PC-3 (cell line): ENCODE measurements at regions not wholly inside any gene's neighbourhood (a gene's known extent, or its start where the extent isn't known, plus 50 kb on each side); places are given as distances from the start of the nearest gene placed in this dataset.

Experiments
- ATAC-seq: fragments of 200-7000 bp; cut with Tn5 transposase; 2 replicates; pipeline ENCODE4 v1.9.1; 2020; ENCODE audit warnings: mild to moderate bottlenecking, moderate library complexity
- BruUV-seq: library from RNA; stranded (reverse); fragments of 400-500 nt; replicated peaks from 2 replicates; lab custom pipeline; 2021; lab: Mats Ljungman, UMichigan
- CTCF ChIA-PET: fragments of 300-600 bp; sonication (Branson Sonifier 250); formaldehyde crosslinking; loops from one replicate; lab custom pipeline; 2022; ENCODE audit warnings: antibody characterized with exemption; lab: Charles Lee
- POLR2A ChIA-PET: fragments of 300-600 bp; sonication (Branson Sonifier 250); formaldehyde crosslinking; loops from one replicate; lab custom pipeline; 2022; ENCODE audit warnings: antibody characterized with exemption; ENCODE audit not compliant: unreplicated experiment; lab: Charles Lee
- DNase-seq: peaks from one replicate; pipeline ENCODE4 v3.0.0-alpha.2; 2015
- H2AFZ ChIP-seq: fragments of 300-600 bp; sonication (generic); 2 replicates; pipeline ENCODE4 v1.6.0; 2016; ENCODE audit warnings: antibody characterized with exemption, low read length
- H3F3A ChIP-seq: fragments of 300-600 bp; sonication (generic); one replicate; pipeline ENCODE4 v1.6.0; 2017; ENCODE audit warnings: antibody characterized with exemption, low read length, control low read depth, mild to moderate bottlenecking; ENCODE audit not compliant: unreplicated experiment
- H3K27ac ChIP-seq: fragments of 300-600 bp; sonication (generic); 2 replicates; pipeline ENCODE4 v1.5.1; 2016; ENCODE audit warnings: mild to moderate bottlenecking, low read length
- H3K27me3 ChIP-seq: fragments of 300-600 bp; sonication (generic); 2 replicates; pipeline ENCODE4 v1.6.1; 2016; ENCODE audit warnings: low read length, mixed read lengths
- H3K36me3 ChIP-seq: fragments of 300-600 bp; sonication (generic); 2 replicates; pipeline ENCODE4 v1.6.1; 2016; ENCODE audit warnings: low read depth, mixed run types, low read length, mixed read lengths
- H3K4me1 ChIP-seq: fragments of 300-600 bp; sonication (generic); 2 replicates; pipeline ENCODE4 v1.5.1; 2016; ENCODE audit warnings: low read length; ENCODE audit not compliant: insufficient read depth
- H3K4me2 ChIP-seq: fragments of 300-600 bp; sonication (generic); 2 replicates; pipeline ENCODE4 v1.6.0; 2016; ENCODE audit warnings: low read length
- H3K4me3 ChIP-seq: fragments of 300-600 bp; sonication (generic); 2 replicates; pipeline ENCODE4 v1.5.1; 2016; ENCODE audit warnings: mild to moderate bottlenecking, low read length, mixed read lengths
- H3K79me2 ChIP-seq: fragments of 300-600 bp; sonication (generic); 2 replicates; pipeline ENCODE4 v1.6.1; 2017; ENCODE audit warnings: low read length, mixed read lengths
- H3K9ac ChIP-seq: fragments of 300-600 bp; sonication (generic); 2 replicates; pipeline ENCODE4 v1.6.0; 2016; ENCODE audit warnings: mild to moderate bottlenecking, low read length
- H3K9me2 ChIP-seq: fragments of 300-600 bp; sonication (generic); replicated peaks from 2 replicates; pipeline ENCODE4 v1.6.1; 2016; ENCODE audit warnings: mixed run types, low read length, mixed read lengths
- H3K9me3 ChIP-seq: fragments of 300-600 bp; sonication (generic); 2 replicates; pipeline ENCODE4 v1.6.1; 2016; ENCODE audit warnings: low read length, mixed read lengths
- H4K20me1 ChIP-seq: fragments of 300-600 bp; sonication (generic); 2 replicates; pipeline ENCODE4 v1.6.1; 2016; ENCODE audit warnings: low read length, mixed read lengths
- CTCF ChIP-seq: fragments of 300-600 bp; sonication (generic); conservative IDR thresholded peaks from 2 replicates; pipeline ENCODE4 v1.5.1; 2017; ENCODE audit warnings: antibody characterized with exemption, low read depth, mild to moderate bottlenecking, low read length
- EZH2 ChIP-seq: fragments of 300-600 bp; sonication (generic); IDR thresholded peaks from one replicate; pipeline ENCODE4 v1.6.1; 2017; ENCODE audit warnings: antibody characterized with exemption, mild to moderate bottlenecking, low read length; ENCODE audit not compliant: unreplicated experiment
- EZH2phosphoT487 ChIP-seq: fragments of 300-600 bp; sonication (generic); IDR thresholded peaks from 2 replicates; pipeline ENCODE4 v1.6.1; 2018; ENCODE audit warnings: mild to moderate bottlenecking, antibody characterized with exemption, low read length, borderline replicate concordance
- intact Hi-C: fragments of 100-400 bp; cut with micrococcal nuclease; formaldehyde crosslinking; loops from 2 replicates; pipeline ENCODE4 v1.9.0; 2023

- no peak overlapping the region for H2AFZ ChIP-seq
- no peaks in the 10 kb centered on the region for H3F3A ChIP-seq
- no TSS peak for BruUV-seq
- H3K4me2 ChIP-seq, result no peak overlapping the region
- no peaks in the 10 kb centered on the region for H3K79me2 ChIP-seq
- no peaks in the 10 kb centered on the region for H3K27me3 ChIP-seq
- no peaks in the 10 kb centered on the region for H4K20me1 ChIP-seq
- H3K4me1 ChIP-seq, result no peaks in the 10 kb centered on the region
- no peaks in the 10 kb centered on the region for H3K9me2 ChIP-seq
- no peak overlapping the region for H3K4me3 ChIP-seq
- H3K36me3 ChIP-seq, result no peaks in the 10 kb centered on the region
- POLR2A ChIA-PET, result no interaction called here
- intact Hi-C loops, result no loop called here
- H3K9ac ChIP-seq, result no peak overlapping the region
- no peak for TF ChIP-seq CTCF
- no peak for TF ChIP-seq EZH2
- TF ChIP-seq EZH2phosphoT487, result no peak
- H3K9me3 ChIP-seq, result peaks cover 41% of the 10 kb centered on the region
- CTCF ChIA-PET, result no interaction called here
- H3K27ac ChIP-seq, result no peak overlapping the region
- ATAC-seq (no peak), DNase-seq (no peak)
Measured at GRCh38 chr3:1773679-1774078, 325.0 kb upstream of the CNTN4 start.

- no peaks in the 10 kb centered on the region for H4K20me1 ChIP-seq
- H3K4me3 ChIP-seq, result no peak overlapping the region
- no peak overlapping the region for H3K4me2 ChIP-seq
- DNase-seq (no peak), ATAC-seq (no peak)
- POLR2A ChIA-PET, result no interaction called here
- TF ChIP-seq CTCF (no peak), EZH2 (no peak), EZH2phosphoT487 (no peak)
- H3K36me3 ChIP-seq, result no peaks in the 10 kb centered on the region
- no peak overlapping the region for H3K27ac ChIP-seq
- peaks cover 48% of the 10 kb centered on the region for H3K9me3 ChIP-seq
- no TSS peak for BruUV-seq
- no peak overlapping the region for H3K9ac ChIP-seq
- no peaks in the 10 kb centered on the region for H3K27me3 ChIP-seq
- CTCF ChIA-PET, result no interaction called here
- intact Hi-C loops, result no loop called here
- H3K79me2 ChIP-seq, result no peaks in the 10 kb centered on the region
- H3F3A ChIP-seq, result no peaks in the 10 kb centered on the region
- H2AFZ ChIP-seq, result no peak overlapping the region
- no peaks in the 10 kb centered on the region for H3K9me2 ChIP-seq
- no peaks in the 10 kb centered on the region for H3K4me1 ChIP-seq
Measured at GRCh38 chr3:1774597-1774996, 324.1 kb upstream of the CNTN4 start.

- Histone ChIP-seq H3K9me2 (no peaks in the 10 kb centered on the region), H3K4me2 (no peak overlapping the region), H3K9ac (no peak overlapping the region), H3K36me3 (no peaks in the 10 kb centered on the region), H3K4me1 (no peaks in the 10 kb centered on the region), H3K79me2 (no peaks in the 10 kb centered on the region), H3F3A (no peaks in the 10 kb centered on the region), H4K20me1 (no peaks in the 10 kb centered on the region), H3K9me3 (peaks cover 48% of the 10 kb centered on the region), H3K27me3 (no peaks in the 10 kb centered on the region), H2AFZ (no peak overlapping the region), H3K4me3 (no peak overlapping the region), H3K27ac (no peak overlapping the region)
- no TSS peak for BruUV-seq
- intact Hi-C loops, result no loop called here
- ATAC-seq (no peak), DNase-seq (no peak)
- POLR2A ChIA-PET, result no interaction called here
- CTCF ChIA-PET, result no interaction called here
- TF ChIP-seq EZH2 (no peak), EZH2phosphoT487 (no peak)
Measured at GRCh38 chr3:1775321-1775720, 323.3 kb upstream of the CNTN4 start.
